ENCODE measurements at regions not wholly inside any gene's neighbourhood (a gene's known extent, or its start where the extent isn't known, plus 50 kb on each side); places are given as distances from the start of the nearest gene placed in this dataset.

DNA sequence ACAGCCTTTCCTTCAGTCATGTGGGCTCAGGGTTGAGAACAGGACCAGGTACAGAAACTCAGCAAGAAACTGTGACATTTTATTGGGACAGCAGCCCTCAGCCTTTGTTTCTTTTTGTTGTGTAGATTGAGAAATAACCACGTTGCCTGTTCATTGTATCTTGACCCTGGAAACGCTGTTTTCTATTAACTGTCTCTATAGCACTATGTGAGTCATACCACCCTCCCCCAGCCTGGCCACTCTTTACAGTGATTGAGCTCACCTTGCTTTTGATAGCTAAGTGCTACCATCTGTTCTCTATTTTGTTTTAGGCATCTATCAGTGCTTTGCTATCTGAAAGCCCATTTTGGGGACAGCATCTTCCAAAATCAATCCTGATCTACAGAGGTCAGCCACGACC lies 127.9 kb downstream of the CD47 start:
- no peak for DNase-seq (ENCODE audit: low read depth)
- TF ChIP-seq, protein P1, sequence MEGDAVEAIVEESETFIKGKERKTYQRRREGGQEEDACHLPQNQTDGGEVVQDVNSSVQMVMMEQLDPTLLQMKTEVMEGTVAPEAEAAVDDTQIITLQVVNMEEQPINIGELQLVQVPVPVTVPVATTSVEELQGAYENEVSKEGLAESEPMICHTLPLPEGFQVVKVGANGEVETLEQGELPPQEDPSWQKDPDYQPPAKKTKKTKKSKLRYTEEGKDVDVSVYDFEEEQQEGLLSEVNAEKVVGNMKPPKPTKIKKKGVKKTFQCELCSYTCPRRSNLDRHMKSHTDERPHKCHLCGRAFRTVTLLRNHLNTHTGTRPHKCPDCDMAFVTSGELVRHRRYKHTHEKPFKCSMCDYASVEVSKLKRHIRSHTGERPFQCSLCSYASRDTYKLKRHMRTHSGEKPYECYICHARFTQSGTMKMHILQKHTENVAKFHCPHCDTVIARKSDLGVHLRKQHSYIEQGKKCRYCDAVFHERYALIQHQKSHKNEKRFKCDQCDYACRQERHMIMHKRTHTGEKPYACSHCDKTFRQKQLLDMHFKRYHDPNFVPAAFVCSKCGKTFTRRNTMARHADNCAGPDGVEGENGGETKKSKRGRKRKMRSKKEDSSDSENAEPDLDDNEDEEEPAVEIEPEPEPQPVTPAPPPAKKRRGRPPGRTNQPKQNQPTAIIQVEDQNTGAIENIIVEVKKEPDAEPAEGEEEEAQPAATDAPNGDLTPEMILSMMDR (IDR thresholded peaks at IDR 0.05; ENCODE audit: low read depth, low read length, missing control alignments): no peak
- no peak overlapping the region for H3K4me3 ChIP-seq (ENCODE audit: low read depth, low read length)

DNA sequence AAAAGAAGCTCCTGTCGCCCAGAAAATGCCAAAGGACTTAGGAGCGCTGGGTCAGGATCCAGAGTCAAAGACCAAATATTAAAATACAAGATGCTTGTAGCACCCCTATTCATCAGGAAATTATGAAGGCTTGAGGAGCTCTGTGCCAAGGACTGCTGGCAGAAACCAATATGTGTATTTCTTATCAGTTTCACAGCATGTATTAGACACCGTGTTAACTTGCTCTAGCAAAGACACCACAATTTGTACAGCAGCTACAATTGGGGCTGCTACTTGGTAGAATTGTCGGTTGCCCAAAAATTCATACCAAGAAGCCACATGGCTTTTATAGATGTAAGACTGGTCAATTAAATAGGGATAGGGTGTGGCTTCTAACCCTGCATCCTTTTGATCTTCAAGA lies 128.8 kb downstream of the CD47 start:
- TF ChIP-seq, protein P1 (IDR thresholded peaks at IDR 0.05; ENCODE audit: low read depth, low read length, missing control alignments): no peak

DNA sequence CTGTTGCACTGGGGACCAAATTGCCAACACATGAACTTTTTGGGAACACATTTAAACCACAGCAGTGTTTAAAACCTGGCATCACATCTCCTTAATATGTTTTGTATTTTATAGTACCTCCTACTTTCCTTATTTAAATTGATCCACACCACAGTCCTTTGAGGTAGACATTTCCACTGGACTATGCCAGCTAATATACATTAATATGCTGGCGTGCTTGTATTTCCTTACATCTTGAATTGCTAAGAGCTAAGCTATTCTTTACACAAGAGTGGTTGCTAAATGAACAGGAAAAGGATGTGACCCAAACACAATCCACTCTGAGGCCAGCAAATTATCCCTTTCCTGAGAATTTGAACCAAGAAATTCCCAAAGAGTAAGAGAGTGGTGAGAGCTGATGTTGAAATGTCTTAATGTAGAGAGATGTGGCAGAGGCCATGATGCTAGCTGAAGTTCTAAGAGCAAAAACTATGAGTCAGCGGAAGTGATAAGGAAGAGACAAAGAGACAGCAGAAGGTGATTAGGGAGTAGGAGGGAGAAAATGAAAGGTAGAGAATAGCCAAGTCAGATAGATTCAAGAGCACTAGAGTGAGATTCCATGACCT lies 131.2 kb downstream of the CD47 start:
- H3K4me3 ChIP-seq (ENCODE audit: low read depth, low read length): no peak overlapping the region
- TF ChIP-seq, protein P1 (IDR thresholded peaks at IDR 0.05; ENCODE audit: low read depth, low read length, missing control alignments): no peak
- DNase-seq (ENCODE audit: low read depth): no peak

More for the DNA sequence above, 128.8 kb downstream of the CD47 start:
- DNase-seq (ENCODE audit: low read depth): no peak
- no peak overlapping the region for H3K4me3 ChIP-seq (ENCODE audit: low read depth, low read length)

DNA sequence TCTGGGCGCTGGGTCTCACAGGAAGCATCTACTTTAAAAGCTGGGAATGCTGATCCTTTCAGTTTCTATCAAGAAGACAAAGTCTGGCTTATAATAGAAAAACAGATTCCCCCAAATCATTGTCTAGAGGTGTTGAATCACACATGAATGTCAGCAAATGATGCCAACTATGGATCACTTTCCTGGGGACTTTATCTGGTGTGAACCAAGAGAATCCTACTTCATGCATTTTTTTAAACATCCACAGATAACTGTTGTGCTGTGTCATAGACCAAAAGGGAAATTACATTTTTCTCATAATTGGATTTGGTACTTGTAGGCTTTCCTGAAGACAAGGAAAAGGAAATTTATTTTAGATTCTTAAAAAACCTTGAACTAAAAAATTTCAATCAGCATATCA lies 132.7 kb downstream of the CD47 start:
- TF ChIP-seq, protein P1 (IDR thresholded peaks at IDR 0.05; ENCODE audit: low read depth, low read length, missing control alignments): no peak
- DNase-seq (ENCODE audit: low read depth): no peak
- no peak overlapping the region for H3K4me3 ChIP-seq (ENCODE audit: low read depth, low read length)

GRCh38 chr3:107956991-107957900 lies 133.6 kb downstream of the CD47 start:
- H3K4me3 ChIP-seq (ENCODE audit: low read depth, low read length): no peak overlapping the region
- DNase-seq (ENCODE audit: low read depth): no peak
- TF ChIP-seq, protein P1 (IDR thresholded peaks at IDR 0.05; ENCODE audit: low read depth, low read length, missing control alignments): no peak

- TF ChIP-seq, protein P1 (IDR thresholded peaks at IDR 0.05; ENCODE audit: low read depth, low read length, missing control alignments): no peak
- H3K4me3 ChIP-seq (ENCODE audit: low read depth, low read length): no peak overlapping the region
- no peak for DNase-seq (ENCODE audit: low read depth)
These were observed 136.0 kb downstream of the CD47 start for GRCh38 chr3:107954845-107955244.

All from GM12864 (cell line).